ENCODE measurements at regions not wholly inside any gene's neighbourhood (a gene's known extent, or its start where the extent isn't known, plus 50 kb on each side); places are given as distances from the start of the nearest gene placed in this dataset.

GRCh38 chr3:117477214-117477755 is 767.7 kb downstream of the TUSC7 start:
- intact Hi-C loops (cut with DNase I), result no loop called here

GRCh38 chr3:117479095-117479494 is 769.5 kb downstream of the TUSC7 start:
- H3K9me3 ChIP-seq, result no peaks in the 10 kb centered on the region
- no peak overlapping the region for H3K27ac ChIP-seq
- DNase-seq (ENCODE audit: extremely low spot score in 2 of 2), result no peak
- intact Hi-C loops (cut with DNase I), result no loop called here
- H3K4me1 ChIP-seq, result no peaks in the 10 kb centered on the region
- H3K27me3 ChIP-seq, result no peaks in the 10 kb centered on the region
- no peaks in the 10 kb centered on the region for H3K36me3 ChIP-seq
- H3K4me3 ChIP-seq, result no peak overlapping the region
- TF ChIP-seq POLR2AphosphoS5 (IDR thresholded peaks at IDR 0.05; ENCODE audit: insufficient read depth in 1 of 2, low read depth in 1 of 2) (no peak), POLR2A (IDR thresholded peaks at IDR 0.05) (no peak)
- TF ChIP-seq, protein P1, sequence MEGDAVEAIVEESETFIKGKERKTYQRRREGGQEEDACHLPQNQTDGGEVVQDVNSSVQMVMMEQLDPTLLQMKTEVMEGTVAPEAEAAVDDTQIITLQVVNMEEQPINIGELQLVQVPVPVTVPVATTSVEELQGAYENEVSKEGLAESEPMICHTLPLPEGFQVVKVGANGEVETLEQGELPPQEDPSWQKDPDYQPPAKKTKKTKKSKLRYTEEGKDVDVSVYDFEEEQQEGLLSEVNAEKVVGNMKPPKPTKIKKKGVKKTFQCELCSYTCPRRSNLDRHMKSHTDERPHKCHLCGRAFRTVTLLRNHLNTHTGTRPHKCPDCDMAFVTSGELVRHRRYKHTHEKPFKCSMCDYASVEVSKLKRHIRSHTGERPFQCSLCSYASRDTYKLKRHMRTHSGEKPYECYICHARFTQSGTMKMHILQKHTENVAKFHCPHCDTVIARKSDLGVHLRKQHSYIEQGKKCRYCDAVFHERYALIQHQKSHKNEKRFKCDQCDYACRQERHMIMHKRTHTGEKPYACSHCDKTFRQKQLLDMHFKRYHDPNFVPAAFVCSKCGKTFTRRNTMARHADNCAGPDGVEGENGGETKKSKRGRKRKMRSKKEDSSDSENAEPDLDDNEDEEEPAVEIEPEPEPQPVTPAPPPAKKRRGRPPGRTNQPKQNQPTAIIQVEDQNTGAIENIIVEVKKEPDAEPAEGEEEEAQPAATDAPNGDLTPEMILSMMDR (IDR thresholded peaks at IDR 0.05), result no peak

More at GRCh38 chr3:117477214-117477755, 767.7 kb downstream of the TUSC7 start:
- TF ChIP-seq POLR2A (IDR thresholded peaks at IDR 0.05) (no peak), POLR2AphosphoS5 (IDR thresholded peaks at IDR 0.05; ENCODE audit: insufficient read depth in 1 of 2, low read depth in 1 of 2) (no peak)
- TF ChIP-seq, protein P1 (IDR thresholded peaks at IDR 0.05), result no peak
- H3K9me3 ChIP-seq, result no peaks in the 10 kb centered on the region
- H3K27me3 ChIP-seq, result no peaks in the 10 kb centered on the region
- no peak overlapping the region for H3K27ac ChIP-seq
- H3K36me3 ChIP-seq, result no peaks in the 10 kb centered on the region
- H3K4me1 ChIP-seq, result no peaks in the 10 kb centered on the region
- DNase-seq (ENCODE audit: extremely low spot score in 2 of 2), result no peak
- H3K4me3 ChIP-seq, result no peak overlapping the region

DNA sequence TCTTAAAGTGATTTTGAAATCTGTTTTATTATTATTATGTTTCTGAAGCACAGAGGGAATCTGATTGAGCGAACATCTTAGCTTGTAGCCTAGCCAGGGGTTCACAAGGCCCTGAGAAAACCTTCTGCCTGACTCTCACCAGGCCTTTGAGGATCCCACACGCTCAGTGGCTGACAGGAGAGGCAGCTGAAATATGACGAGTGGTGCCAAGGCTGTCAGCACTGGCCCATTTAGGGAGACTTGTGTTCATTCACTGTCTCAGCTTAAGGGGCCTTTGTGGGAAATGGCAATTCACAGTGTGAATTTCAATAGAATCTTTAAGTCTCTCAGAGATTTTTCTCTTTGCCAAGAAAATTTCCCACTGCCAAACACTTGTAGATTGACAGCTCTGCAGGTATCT is 770.9 kb downstream of the TUSC7 start:
- no peak overlapping the region for H3K27ac ChIP-seq

DNA sequence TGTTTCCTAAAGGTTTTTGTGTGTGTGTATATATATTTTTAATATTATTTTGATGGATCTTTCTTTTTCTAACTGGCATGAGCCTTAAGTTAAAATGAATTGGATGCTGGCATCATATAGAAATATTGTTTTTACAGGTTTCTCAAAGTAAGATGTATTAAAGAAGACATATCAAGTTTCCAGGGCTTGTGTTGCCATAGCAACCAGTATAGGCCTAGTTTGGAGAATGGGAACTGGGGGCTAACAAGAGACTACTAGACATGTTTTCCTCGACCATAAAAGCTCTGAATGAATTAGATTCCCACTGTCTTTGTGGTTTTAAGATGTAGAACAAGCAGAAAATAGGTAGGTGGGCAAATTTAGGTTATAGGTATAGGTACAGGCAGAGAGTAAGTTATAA is 771.4 kb downstream of the TUSC7 start:
- no peak overlapping the region for H3K4me3 ChIP-seq
- no peaks in the 10 kb centered on the region for H3K36me3 ChIP-seq
- no peaks in the 10 kb centered on the region for H3K27me3 ChIP-seq
- no peaks in the 10 kb centered on the region for H3K9me3 ChIP-seq
- no peak overlapping the region for H3K27ac ChIP-seq
- TF ChIP-seq POLR2AphosphoS5 (IDR thresholded peaks at IDR 0.05; ENCODE audit: insufficient read depth in 1 of 2, low read depth in 1 of 2) (no peak), POLR2A (IDR thresholded peaks at IDR 0.05) (no peak)
- TF ChIP-seq, protein P1 (IDR thresholded peaks at IDR 0.05), result no peak
- intact Hi-C loops (cut with DNase I), result no loop called here
- H3K4me1 ChIP-seq, result no peaks in the 10 kb centered on the region
- DNase-seq (ENCODE audit: extremely low spot score in 2 of 2), result no peak

More for the DNA sequence above, 770.9 kb downstream of the TUSC7 start:
- Histone ChIP-seq H3K27me3 (no peaks in the 10 kb centered on the region), H3K9me3 (no peaks in the 10 kb centered on the region), H3K4me1 (no peaks in the 10 kb centered on the region), H3K36me3 (no peaks in the 10 kb centered on the region), H3K4me3 (no peak overlapping the region)
- TF ChIP-seq POLR2A (IDR thresholded peaks at IDR 0.05), result no peak
- no peak for TF ChIP-seq POLR2AphosphoS5 (IDR thresholded peaks at IDR 0.05; ENCODE audit: insufficient read depth in 1 of 2, low read depth in 1 of 2)
- TF ChIP-seq, protein P1 (IDR thresholded peaks at IDR 0.05), result no peak
- DNase-seq (ENCODE audit: extremely low spot score in 2 of 2), result no peak
- intact Hi-C loops (cut with DNase I), result no loop called here

DNA sequence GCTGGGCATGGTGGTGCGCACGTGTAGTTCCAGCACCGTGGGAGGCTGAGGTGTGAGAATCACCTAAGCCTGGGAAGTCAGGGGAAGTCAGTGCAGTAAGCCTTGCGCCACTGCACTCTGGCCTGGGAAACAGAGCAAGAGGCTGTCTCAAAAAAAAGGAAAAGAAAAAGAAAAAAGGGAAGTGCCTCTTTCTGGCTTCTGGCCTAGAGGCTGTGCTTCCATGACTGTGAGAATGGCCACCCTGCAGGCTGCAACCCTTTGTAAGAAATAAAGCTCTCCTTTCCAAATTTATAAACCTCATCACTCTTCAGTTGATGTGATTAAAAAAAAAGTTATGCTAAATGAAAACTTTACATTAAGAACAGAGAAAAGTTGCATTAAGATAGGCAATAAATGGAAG is 774.3 kb downstream of the TUSC7 start:
- Histone ChIP-seq H3K9me3 (no peaks in the 10 kb centered on the region), H3K27me3 (no peaks in the 10 kb centered on the region), H3K4me3 (no peak overlapping the region), H3K36me3 (no peaks in the 10 kb centered on the region), H3K27ac (no peak overlapping the region), H3K4me1 (no peaks in the 10 kb centered on the region)
- intact Hi-C loops (cut with DNase I), result no loop called here
- no peak for DNase-seq (ENCODE audit: extremely low spot score in 2 of 2)
- TF ChIP-seq, protein P1 (IDR thresholded peaks at IDR 0.05), result no peak
- no peak for TF ChIP-seq POLR2AphosphoS5 (IDR thresholded peaks at IDR 0.05; ENCODE audit: insufficient read depth in 1 of 2, low read depth in 1 of 2)
- TF ChIP-seq POLR2A (IDR thresholded peaks at IDR 0.05), result no peak
